ENCODE measurements at regions not wholly inside any gene's neighbourhood (a gene's known extent, or its start where the extent isn't known, plus 50 kb on each side); places are given as distances from the start of the nearest gene placed in this dataset.

DNA sequence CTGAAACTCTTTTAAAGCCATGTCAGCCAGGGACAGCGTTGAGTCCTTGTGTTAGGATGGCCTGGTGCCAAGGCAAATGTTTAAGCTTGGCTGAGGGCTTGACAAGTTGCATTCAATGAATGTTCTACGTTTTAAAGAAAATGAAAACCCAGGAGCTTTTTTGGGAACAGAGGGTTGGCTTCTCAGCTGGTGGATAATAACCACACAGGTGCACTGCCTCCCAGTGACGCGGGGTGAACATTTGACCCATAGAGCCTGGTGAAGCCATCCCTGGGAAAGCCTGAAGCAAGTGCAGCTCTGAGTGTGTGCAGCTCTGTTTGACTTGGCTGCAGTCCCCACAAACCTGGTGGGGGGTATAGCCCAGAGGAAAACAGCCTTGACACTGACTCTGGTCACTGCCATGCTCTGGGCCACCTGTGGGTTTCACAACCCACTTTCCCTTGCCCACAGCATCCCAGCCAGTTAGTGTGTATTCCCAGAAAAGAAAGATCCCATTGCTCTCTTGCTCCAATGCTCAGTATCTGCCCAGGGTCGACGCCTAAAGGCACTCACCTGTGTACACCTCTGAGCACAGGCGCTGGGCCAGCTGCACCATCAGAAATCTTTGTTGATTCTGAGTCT, 874.9 kb downstream of the RNF144A start:
- TF ChIP-seq POLR2AphosphoS5 (IDR thresholded peaks at IDR 0.05; ENCODE audit: low read depth, low read length) = no peak
- no peak for TF ChIP-seq TAF1 (IDR thresholded peaks at IDR 0.05; ENCODE audit: borderline replicate concordance, insufficient read depth, low read length)
- no peak for TF ChIP-seq SIN3A (IDR thresholded peaks at IDR 0.05; ENCODE audit: borderline replicate concordance, insufficient read depth, low read length)

DNA sequence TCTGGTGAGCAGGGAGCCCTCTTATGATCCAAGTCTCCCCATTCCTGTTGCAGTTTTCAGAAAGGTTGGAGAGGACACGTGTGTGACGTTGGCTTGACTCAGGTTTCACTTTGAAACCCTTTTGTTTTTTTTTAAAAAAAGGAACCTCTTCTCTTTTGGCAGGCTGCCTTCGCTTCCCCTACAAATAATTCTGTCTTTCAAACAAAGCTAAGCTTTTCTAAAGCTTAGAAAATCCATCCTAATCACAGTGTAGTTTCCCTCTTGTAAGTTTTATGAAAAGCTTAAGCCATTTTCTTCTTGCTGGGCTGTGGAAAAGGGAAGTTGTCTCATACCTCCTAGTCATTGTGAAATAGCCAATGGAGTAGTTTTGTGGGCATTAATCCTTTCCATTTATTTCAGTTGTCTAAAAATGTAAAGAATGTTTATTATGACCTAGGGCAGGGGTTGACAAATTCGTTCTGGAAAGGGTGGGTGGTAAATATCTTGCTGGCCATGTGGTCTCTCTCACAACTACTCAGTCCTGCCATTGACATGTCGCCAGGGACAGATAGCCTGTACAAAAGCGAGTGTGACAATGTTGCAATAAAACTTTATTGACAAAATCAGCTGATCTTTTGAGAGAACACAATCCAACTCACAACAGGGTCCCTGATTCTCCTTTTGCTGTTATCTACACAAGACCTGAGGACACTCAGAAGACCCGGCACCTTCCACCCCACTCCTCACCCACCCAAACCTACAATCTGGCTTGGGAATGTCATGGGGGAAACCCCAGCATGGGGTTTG, 878.8 kb downstream of the RNF144A start:
- no peak for TF ChIP-seq TAF1 (IDR thresholded peaks at IDR 0.05; ENCODE audit: borderline replicate concordance, insufficient read depth, low read length)
- TF ChIP-seq POLR2AphosphoS5 (IDR thresholded peaks at IDR 0.05; ENCODE audit: low read depth, low read length) = no peak
- no peak for TF ChIP-seq SIN3A (IDR thresholded peaks at IDR 0.05; ENCODE audit: borderline replicate concordance, insufficient read depth, low read length)
- TF ChIP-seq, protein P1, sequence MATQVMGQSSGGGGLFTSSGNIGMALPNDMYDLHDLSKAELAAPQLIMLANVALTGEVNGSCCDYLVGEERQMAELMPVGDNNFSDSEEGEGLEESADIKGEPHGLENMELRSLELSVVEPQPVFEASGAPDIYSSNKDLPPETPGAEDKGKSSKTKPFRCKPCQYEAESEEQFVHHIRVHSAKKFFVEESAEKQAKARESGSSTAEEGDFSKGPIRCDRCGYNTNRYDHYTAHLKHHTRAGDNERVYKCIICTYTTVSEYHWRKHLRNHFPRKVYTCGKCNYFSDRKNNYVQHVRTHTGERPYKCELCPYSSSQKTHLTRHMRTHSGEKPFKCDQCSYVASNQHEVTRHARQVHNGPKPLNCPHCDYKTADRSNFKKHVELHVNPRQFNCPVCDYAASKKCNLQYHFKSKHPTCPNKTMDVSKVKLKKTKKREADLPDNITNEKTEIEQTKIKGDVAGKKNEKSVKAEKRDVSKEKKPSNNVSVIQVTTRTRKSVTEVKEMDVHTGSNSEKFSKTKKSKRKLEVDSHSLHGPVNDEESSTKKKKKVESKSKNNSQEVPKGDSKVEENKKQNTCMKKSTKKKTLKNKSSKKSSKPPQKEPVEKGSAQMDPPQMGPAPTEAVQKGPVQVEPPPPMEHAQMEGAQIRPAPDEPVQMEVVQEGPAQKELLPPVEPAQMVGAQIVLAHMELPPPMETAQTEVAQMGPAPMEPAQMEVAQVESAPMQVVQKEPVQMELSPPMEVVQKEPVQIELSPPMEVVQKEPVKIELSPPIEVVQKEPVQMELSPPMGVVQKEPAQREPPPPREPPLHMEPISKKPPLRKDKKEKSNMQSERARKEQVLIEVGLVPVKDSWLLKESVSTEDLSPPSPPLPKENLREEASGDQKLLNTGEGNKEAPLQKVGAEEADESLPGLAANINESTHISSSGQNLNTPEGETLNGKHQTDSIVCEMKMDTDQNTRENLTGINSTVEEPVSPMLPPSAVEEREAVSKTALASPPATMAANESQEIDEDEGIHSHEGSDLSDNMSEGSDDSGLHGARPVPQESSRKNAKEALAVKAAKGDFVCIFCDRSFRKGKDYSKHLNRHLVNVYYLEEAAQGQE (IDR thresholded peaks at IDR 0.05; ENCODE audit: insufficient read depth in 1 of 2, low read depth in 2 of 2, low read length in 2 of 2) = no peak
- TF ChIP-seq FOXP2 (optimal IDR thresholded peaks at IDR 0.05; ENCODE audit: borderline replicate concordance, extremely low read depth, extremely low read length, insufficient read depth) = no peak

DNA sequence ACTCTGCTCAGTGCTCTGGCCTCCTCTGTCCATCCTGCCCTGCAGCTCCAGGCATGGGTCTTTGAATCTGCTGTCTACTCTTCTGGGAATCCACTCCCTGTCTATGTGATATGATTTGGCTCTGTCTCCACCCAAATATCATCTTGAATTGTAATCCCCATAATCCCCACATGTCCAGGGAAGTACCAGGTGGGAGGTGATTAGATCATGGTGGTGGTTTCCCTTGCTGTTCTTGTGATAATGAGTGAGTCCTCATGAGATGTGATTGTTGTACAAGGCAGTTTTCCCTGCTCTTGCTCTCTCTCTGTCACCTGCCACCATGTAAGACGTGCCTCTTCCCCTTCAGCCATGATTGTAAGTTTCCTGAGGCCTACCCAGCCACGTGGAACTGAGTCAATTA, 881.8 kb upstream of the ID2 start:
- TF ChIP-seq POLR2AphosphoS5 (IDR thresholded peaks at IDR 0.05; ENCODE audit: low read depth, low read length) (no peak), FOXP2 (optimal IDR thresholded peaks at IDR 0.05; ENCODE audit: borderline replicate concordance, extremely low read depth, extremely low read length, insufficient read depth) (no peak), TAF1 (IDR thresholded peaks at IDR 0.05; ENCODE audit: borderline replicate concordance, insufficient read depth, low read length) (no peak), SIN3A (IDR thresholded peaks at IDR 0.05; ENCODE audit: borderline replicate concordance, insufficient read depth, low read length) (no peak)
- TF ChIP-seq, protein P1 (IDR thresholded peaks at IDR 0.05; ENCODE audit: insufficient read depth in 1 of 2, low read depth in 2 of 2, low read length in 2 of 2) = no peak

DNA sequence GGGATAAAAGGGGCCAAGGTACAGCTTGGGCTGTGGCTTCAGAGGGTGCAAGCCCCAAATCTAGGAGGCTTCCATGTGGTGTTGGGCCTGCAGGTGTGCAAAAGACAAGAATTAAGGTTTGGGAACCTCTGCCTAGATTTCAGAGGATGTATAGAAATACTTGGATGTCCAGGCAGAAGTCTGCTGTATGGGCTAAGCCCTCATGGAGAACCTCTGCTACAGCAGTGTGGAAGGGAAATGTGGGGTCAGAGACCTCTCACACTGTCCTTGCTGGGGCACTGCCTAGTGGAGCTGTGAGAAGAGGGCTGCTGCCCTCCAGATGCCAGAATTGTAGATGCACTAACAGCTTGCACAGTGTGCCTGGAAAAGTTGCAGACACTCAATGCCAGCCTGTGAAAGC, 880.6 kb upstream of the ID2 start:
- TF ChIP-seq, protein P1 (IDR thresholded peaks at IDR 0.05; ENCODE audit: insufficient read depth in 1 of 2, low read depth in 2 of 2, low read length in 2 of 2) = no peak

DNA sequence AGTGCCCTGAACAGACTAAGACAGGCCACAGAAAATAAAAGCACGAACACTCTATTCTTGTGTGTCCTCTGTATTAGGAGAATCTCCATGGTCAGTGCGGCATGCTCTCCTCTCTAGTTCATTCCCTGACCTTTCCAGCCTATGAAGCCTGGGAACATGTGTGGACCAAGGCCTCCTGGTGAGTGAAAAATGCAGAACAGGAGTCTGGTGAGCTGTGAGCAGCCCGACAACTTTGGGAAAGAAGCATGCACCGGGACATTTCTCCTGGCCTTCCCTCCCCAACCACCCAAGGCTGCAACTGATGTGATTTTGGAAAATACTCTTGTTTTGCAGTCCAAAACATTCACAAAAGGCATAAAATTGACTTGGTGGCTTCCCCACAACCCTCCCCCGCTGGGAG, 878.3 kb upstream of the ID2 start:
- TF ChIP-seq FOXP2 (optimal IDR thresholded peaks at IDR 0.05; ENCODE audit: borderline replicate concordance, extremely low read depth, extremely low read length, insufficient read depth) = no peak
- no peak for TF ChIP-seq SIN3A (IDR thresholded peaks at IDR 0.05; ENCODE audit: borderline replicate concordance, insufficient read depth, low read length)
- no peak for TF ChIP-seq POLR2AphosphoS5 (IDR thresholded peaks at IDR 0.05; ENCODE audit: low read depth, low read length)
- no peak for TF ChIP-seq TAF1 (IDR thresholded peaks at IDR 0.05; ENCODE audit: borderline replicate concordance, insufficient read depth, low read length)
- TF ChIP-seq, protein P1 (IDR thresholded peaks at IDR 0.05; ENCODE audit: insufficient read depth in 1 of 2, low read depth in 2 of 2, low read length in 2 of 2) = no peak
